Thyroid gland (tissue), 4 donors: ENCODE measurements at regions not wholly inside any gene's neighbourhood (a gene's known extent, or its start where the extent isn't known, plus 50 kb on each side); places are given as distances from the start of the nearest gene placed in this dataset.

Experiments
- CTCF ChIP-seq, 6 experiments: fragments of 200-600 bp in 3 of 6; fragments of 450-650 bp in 3 of 6; sonication (generic) in 3 of 6; IDR thresholded peaks; one replicate each; pipeline ENCODE4 v1.5.1; 2016 to 2019; ENCODE audit warnings: antibody characterized with exemption in 6 of 6, mild to moderate bottlenecking in 2 of 6, inconsistent platforms in 1 of 6, moderate library complexity in 1 of 6
- POLR2A ChIP-seq, 2 donors: fragments of 450-650 bp; IDR thresholded peaks; one replicate each; pipeline ENCODE4 v1.6.1; 2017; ENCODE audit warnings: antibody characterized with exemption in 2 of 2, mild to moderate bottlenecking in 2 of 2, moderate library complexity in 1 of 2

DNA sequence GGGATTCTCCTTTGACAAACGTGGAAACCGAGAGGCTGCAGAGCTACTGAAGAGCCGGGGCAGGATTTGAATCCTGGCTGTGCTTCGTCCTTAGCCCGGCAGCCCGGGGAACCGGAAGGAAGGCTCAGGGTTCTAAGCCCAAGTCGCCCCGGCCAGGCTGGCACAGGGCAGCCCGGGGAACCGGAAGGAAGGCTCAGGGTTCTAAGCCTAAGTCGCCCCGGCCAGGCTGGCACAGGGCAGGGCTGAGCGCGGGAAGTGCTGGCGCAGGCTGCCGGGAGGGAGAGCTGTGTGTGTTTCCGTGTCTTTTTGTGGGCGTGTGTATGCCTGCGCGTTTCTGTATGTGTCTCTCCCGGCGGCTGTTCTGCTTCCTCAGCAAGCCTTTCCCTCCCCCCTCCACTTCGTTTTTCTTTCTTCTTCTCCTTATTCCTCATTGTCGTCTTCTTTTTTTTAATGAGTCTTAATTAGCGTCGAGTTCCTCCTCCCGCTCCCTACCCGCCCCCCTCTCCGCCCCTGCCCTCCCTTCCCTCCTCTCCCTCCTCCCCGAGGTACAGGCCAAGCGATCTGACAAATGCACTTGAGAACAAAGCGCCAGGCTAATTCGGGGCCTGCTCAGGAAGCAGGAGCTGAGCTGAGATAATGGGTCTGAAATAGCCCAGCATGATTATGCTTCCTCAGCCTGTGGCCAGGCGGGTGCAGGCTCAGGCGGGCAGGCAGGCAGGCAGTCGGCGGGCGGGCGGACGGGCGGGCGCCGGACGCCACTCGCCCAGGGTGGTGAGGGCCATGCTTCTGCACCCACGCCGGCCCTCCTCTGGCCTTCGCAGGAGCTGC, 65.9 kb downstream of the EFNB1 start:
- TF ChIP-seq CTCF (IDR thresholded peaks at IDR 0.05) (no peak), POLR2A (IDR thresholded peaks at IDR 0.05) (no peak)
